Midbrain (tissue), 1 donor: ENCODE measurements at regions not wholly inside any gene's neighbourhood (a gene's known extent, or its start where the extent isn't known, plus 50 kb on each side); places are given as distances from the start of the nearest gene placed in this dataset.

Experiments
- DNase-seq: peaks from one replicate; lab custom pipeline; 2025; lab: John Stamatoyannopoulos, UW

DNA sequence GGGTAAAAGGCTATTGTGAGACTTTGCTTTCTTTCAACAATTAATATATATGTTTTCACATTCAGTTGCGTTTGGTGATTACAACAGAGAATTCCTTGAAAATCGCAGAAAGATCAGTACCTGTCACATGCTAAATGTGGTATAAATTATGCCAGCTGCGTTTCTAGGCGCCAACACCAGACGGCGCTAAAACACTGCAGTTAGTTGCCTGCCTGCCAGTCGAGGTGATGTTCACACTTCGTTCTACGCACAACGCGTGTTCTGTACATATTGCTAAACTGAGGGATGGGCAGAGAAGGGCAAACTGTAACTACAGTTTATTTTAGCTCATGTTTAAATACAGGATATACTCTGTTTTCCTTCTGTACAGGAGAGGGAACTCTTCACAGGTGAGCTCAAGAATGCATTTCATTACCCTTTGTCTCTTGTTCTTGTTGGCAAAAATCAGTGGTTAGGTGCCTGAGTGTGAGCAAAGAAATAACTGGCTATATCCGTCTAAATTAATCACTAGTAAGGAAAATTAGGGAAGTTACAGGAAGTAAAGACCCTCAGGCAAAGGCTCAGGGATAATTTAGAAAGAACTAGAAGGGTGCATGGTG lies 100.1 kb upstream of the RGS17 start:
- peak; percentile 64 for DNase-seq

- no peak for DNase-seq
Measured at GRCh38 chr6:153218184-153218792, 87.2 kb upstream of the RGS17 start.

- no peak for DNase-seq
Measured at GRCh38 chr6:153216789-153217188, 85.7 kb upstream of the RGS17 start.

DNA sequence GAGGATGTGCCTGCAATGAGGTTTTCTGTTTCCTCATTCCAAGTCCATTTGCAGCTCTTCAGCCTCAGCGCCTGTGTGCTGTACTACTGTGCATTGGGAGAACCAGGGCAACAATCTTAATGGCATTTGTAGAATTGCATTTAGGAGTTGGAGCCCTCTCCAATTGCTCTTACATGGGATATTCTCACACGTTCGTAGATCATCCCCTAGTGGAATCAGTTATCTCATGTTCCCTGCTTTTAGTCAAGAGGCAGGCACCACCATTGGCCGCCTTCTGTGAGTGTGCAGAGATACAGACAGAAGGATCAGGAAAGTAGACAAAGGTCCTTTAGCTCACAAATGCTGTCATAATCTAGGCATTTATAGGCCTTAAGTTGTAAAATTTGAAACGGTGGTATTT lies 84.2 kb upstream of the RGS17 start:
- DNase-seq: no peak

GRCh38 chr6:153214436-153214835 lies 83.4 kb upstream of the RGS17 start:
- no peak for DNase-seq

DNA sequence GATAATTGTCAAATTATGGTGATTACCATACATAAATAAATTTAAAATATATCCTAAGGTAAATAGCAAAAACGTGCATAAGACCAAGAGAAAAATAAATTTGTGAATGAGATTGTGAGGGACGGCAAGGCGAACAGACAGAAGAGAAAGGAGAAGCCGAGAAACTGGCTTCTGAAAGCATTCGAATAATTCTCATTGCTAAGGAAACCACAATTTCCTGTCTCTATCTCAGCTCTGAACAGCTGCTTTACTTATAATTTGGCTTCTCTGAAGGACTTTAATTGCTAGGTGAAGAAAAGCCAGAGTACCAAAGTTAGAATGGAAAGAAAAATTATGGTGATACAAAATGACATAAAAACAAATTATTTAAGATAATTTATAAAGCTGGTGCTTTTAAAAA lies 79.0 kb upstream of the RGS17 start:
- no peak for DNase-seq

DNA sequence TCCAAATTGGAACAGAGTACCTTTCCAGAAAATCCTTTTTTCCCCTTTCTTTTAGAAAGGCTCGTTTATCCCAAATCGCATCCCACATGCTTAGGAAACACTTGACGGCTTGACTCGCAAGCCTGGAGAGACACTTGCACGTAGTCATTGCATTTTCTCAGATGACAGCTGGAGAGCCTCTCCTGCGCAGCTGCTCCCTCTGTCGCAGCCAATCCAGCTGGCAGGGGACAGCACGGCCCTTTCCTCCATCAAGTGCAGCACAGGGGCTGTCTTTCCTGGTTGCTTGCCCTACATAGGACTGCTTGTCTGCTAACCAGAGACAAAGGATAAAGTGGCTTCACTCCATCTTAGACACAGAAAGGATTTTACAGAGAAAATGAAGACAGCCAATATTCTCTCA lies 77.6 kb upstream of the RGS17 start:
- DNase-seq: no peak

DNA sequence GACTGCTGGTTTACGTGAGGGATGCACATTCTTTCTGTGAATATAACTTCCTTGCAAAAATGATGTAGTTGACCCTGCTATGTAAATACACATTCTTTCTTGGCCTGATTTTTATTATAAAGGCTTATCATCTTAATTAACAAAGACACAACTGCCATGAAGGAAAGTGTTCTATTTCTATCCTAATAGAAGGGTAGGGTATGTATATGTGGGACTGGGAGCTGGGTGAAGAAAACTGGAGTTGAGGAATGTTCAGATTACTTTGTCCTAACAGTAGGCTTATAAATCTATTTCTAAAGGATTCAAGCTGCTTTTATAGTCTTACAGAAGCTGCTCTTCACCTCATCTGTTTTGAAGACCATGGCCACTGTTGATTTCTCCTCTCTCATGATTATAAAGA lies 76.5 kb upstream of the RGS17 start:
- no peak for DNase-seq

- DNase-seq: no peak
Measured at GRCh38 chr6:153207006-153207405, 75.9 kb upstream of the RGS17 start.

DNA sequence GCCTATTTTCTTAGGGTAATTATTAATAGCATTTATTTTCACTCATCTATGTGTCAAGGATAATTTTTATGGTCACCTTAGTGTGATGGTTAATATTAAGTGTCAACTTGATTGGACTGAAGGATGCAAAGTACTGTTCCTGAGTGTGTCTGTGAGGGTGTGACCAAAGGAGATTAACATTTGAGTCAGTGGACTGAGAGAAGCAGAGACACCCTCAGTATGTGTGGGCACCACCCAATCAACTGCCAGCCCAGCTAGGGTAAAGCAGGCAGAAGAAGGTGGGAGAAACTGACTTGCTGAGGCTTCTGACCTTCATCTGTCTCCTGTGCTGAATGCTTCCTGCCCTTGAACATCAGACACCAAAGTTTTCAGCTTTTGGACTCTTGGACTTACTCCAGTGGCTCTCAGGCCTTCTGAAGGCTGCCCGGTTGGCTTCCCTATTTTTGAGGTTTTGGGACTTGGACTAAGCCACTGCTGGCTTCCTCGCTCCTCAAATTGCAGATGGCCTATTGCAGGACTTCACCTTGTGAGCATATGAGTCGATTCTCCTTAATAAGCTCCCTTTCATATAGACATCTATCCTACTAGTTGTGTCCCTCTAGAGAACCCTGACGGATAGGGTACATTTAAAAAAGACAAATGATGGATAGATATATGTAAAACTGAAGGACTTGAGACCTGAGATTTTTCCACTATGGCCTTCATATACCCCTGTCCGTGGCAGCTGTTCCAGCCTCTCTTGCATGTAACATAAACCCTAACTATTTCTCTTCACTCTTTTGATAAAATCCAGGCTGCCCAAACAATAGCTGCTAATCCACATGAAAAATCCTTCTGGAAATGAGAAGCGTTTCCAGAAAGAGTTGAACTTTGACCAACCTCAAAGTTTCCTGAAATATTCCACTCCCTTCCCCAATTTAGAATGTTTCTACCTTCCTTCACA lies 62.1 kb upstream of the RGS17 start:
- no peak for DNase-seq

GRCh38 chr6:153183925-153184324 lies 52.8 kb upstream of the RGS17 start:
- DNase-seq: no peak
